DOHH2 (cell line): ENCODE measurements at regions not wholly inside any gene's neighbourhood (a gene's known extent, or its start where the extent isn't known, plus 50 kb on each side); places are given as distances from the start of the nearest gene placed in this dataset.

Experiments
- H3F3A ChIP-seq: fragments of 200-600 bp; sonication (generic), shearing (Covaris generic); 2 replicates; pipeline ENCODE4 v1.6.0; 2016; ENCODE audit warnings: antibody characterized with exemption, mild to moderate bottlenecking; ENCODE audit not compliant: control insufficient read depth, insufficient read depth
- H3K27ac ChIP-seq: fragments of 200-600 bp; sonication (generic); 2 replicates; pipeline ENCODE4 v1.5.1; 2014; ENCODE audit warnings: low read depth, mild to moderate bottlenecking, low read length, moderate library complexity
- H3K27me3 ChIP-seq: fragments of 200-600 bp; sonication (generic); 2 replicates; pipeline ENCODE4 v1.6.1; 2014; ENCODE audit warnings: mild to moderate bottlenecking, low read length, mixed read lengths; ENCODE audit not compliant: control insufficient read depth
- H3K36me3 ChIP-seq: fragments of 200-600 bp; sonication (generic); 2 replicates; pipeline ENCODE4 v1.6.1; 2014; ENCODE audit warnings: mild to moderate bottlenecking, low read length, moderate library complexity, mixed read lengths; ENCODE audit not compliant: control insufficient read depth
- H3K4me1 ChIP-seq: fragments of 200-600 bp; sonication (generic); 2 replicates; pipeline ENCODE4 v1.6.1; 2014; ENCODE audit warnings: mild to moderate bottlenecking, low read length, mixed read lengths; ENCODE audit not compliant: control insufficient read depth
- H3K4me2 ChIP-seq: fragments of 200-600 bp; sonication (generic); 2 replicates; pipeline ENCODE4 v1.6.0; 2014; ENCODE audit warnings: mild to moderate bottlenecking, low read length, moderate library complexity
- H3K4me3 ChIP-seq: fragments of 200-600 bp; sonication (generic); 2 replicates; pipeline ENCODE4 v1.5.1; 2014; ENCODE audit warnings: mild to moderate bottlenecking, low read length, mixed read lengths
- H3K79me2 ChIP-seq: fragments of 200-600 bp; sonication (generic); 2 replicates; pipeline ENCODE4 v1.6.1; 2014; ENCODE audit warnings: mild to moderate bottlenecking, low read length, mixed read lengths; ENCODE audit not compliant: control insufficient read depth
- H3K9me2 ChIP-seq: fragments of 200-600 bp; sonication (generic); replicated peaks from 2 replicates; pipeline ENCODE4 v1.6.1; 2014; ENCODE audit warnings: mild to moderate bottlenecking, low read length, mixed read lengths; ENCODE audit not compliant: control insufficient read depth
- H3K9me3 ChIP-seq: fragments of 200-600 bp; sonication (generic); 2 replicates; pipeline ENCODE4 v1.6.1; 2014; ENCODE audit warnings: antibody characterized with exemption, low read length, mixed read lengths; ENCODE audit not compliant: control insufficient read depth, insufficient read depth
- H4K20me1 ChIP-seq: fragments of 200-600 bp; sonication (generic); 2 replicates; pipeline ENCODE4 v1.6.0; 2014; ENCODE audit warnings: low read depth, mild to moderate bottlenecking, antibody characterized with exemption, low read length, moderate library complexity; ENCODE audit not compliant: control insufficient read depth, insufficient read depth
- CTCF ChIP-seq: fragments of 200-600 bp; sonication (generic); IDR thresholded peaks from one replicate; pipeline ENCODE4 v1.5.1; 2014; ENCODE audit warnings: antibody characterized with exemption, mild to moderate bottlenecking, low read depth, low read length; ENCODE audit not compliant: poor library complexity, severe bottlenecking
- EZH2phosphoT487 ChIP-seq: fragments of 200-600 bp; sonication (generic); IDR thresholded peaks from 2 replicates; pipeline ENCODE4 v1.6.1; 2017; ENCODE audit warnings: borderline replicate concordance, mild to moderate bottlenecking, antibody characterized with exemption, low read length, moderate library complexity, mixed read lengths

- Histone ChIP-seq H3K9me2 (no peaks in the 10 kb centered on the region), H3K4me1 (peaks cover 23% of the 10 kb centered on the region), H3K27ac (no peak overlapping the region), H3F3A (no peaks in the 10 kb centered on the region), H3K4me3 (no peak overlapping the region), H3K9me3 (no peaks in the 10 kb centered on the region), H3K79me2 (no peaks in the 10 kb centered on the region), H3K4me2 (no peak overlapping the region), H4K20me1 (no peaks in the 10 kb centered on the region), H3K27me3 (no peaks in the 10 kb centered on the region), H3K36me3 (no peaks in the 10 kb centered on the region)
- TF ChIP-seq EZH2phosphoT487 (no peak), CTCF (no peak)
These were observed 103.8 kb upstream of the SMC2 start for GRCh38 chr9:103990311-103990710.

GRCh38 chr9:103991001-103991400 is 103.1 kb upstream of the SMC2 start:
- Histone ChIP-seq H3K9me2 (no peaks in the 10 kb centered on the region), H3K27me3 (no peaks in the 10 kb centered on the region), H4K20me1 (no peaks in the 10 kb centered on the region), H3K27ac (no peak overlapping the region), H3K9me3 (no peaks in the 10 kb centered on the region), H3F3A (no peaks in the 10 kb centered on the region), H3K4me1 (peaks cover 28% of the 10 kb centered on the region), H3K36me3 (no peaks in the 10 kb centered on the region), H3K79me2 (no peaks in the 10 kb centered on the region), H3K4me3 (no peak overlapping the region), H3K4me2 (no peak overlapping the region)
- TF ChIP-seq CTCF (no peak), EZH2phosphoT487 (no peak)

- H3K4me3 ChIP-seq, result no peak overlapping the region
- no peaks in the 10 kb centered on the region for H3K27me3 ChIP-seq
- TF ChIP-seq EZH2phosphoT487 (no peak), CTCF (no peak)
- H3K27ac ChIP-seq, result no peak overlapping the region
- no peaks in the 10 kb centered on the region for H3F3A ChIP-seq
- no peaks in the 10 kb centered on the region for H3K9me3 ChIP-seq
- H3K36me3 ChIP-seq, result no peaks in the 10 kb centered on the region
- no peak overlapping the region for H3K4me2 ChIP-seq
- H3K79me2 ChIP-seq, result no peaks in the 10 kb centered on the region
- H4K20me1 ChIP-seq, result no peaks in the 10 kb centered on the region
- H3K9me2 ChIP-seq, result no peaks in the 10 kb centered on the region
- H3K4me1 ChIP-seq, result peaks cover 28% of the 10 kb centered on the region
These were observed 102.4 kb upstream of the SMC2 start for GRCh38 chr9:103991698-103992097.
